ENCODE measurements at regions not wholly inside any gene's neighbourhood (a gene's known extent, or its start where the extent isn't known, plus 50 kb on each side); places are given as distances from the start of the nearest gene placed in this dataset.

DNA sequence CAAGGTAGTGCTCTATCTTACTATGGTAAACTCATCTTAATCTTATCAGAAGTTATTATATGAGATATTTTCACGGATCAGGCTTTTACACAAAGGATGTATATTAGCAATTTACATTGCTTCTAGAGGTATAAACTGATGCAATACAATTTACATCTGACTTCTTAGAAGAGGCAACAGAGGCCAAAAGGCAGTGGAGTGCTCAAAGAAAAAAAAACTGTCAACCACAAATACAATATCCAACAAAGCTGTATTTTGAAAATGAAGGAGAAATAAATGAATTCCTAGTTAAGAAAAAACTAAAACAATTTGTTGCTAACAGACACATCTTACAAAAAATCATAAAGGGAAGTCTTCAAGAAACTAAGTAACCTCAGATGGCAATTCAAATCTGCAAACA, 1031.5 kb upstream of the CNTNAP5 start:
- Histone ChIP-seq H2BK12ac (ENCODE audit: low read depth, low read length) (no peak overlapping the region), H2BK5ac (ENCODE audit: low read depth, low read length) (no peak overlapping the region), H2BK20ac (ENCODE audit: low read length) (no peak overlapping the region), H3K4me3 (ENCODE audit: extremely low read depth in 1 of 4, insufficient read depth in 2 of 4, low read depth in 3 of 4, low read length in 4 of 4) (no peak overlapping the region), H4K8ac (ENCODE audit: extremely low read depth, insufficient read depth, low read length) (no peak overlapping the region), H3K23ac (ENCODE audit: insufficient read length) (no peak overlapping the region), H3K23me2 (ENCODE audit: low read depth, low read length) (no peaks in the 10 kb centered on the region), H4K5ac (ENCODE audit: insufficient read length, low read depth, low read length) (no peak overlapping the region), H3K18ac (ENCODE audit: extremely low read depth, low read length) (no peak overlapping the region), H3K4me1 (replicated peaks in 1 of 4; ENCODE audit: control insufficient read depth in 3 of 4, insufficient read depth in 4 of 4, low read length in 3 of 4) (no peaks in the 10 kb centered on the region), H2BK15ac (ENCODE audit: low read length) (no peak overlapping the region), H2BK120ac (replicated peaks; ENCODE audit: low read depth, low read length) (no peak overlapping the region), H3K4me2 (ENCODE audit: insufficient read depth in 1 of 2, low read depth in 2 of 2, low read length in 2 of 2) (no peak overlapping the region), H4K91ac (replicated peaks; ENCODE audit: insufficient read length, low read length) (no peak overlapping the region), H3K79me1 (ENCODE audit: low read depth, low read length) (no peaks in the 10 kb centered on the region), H2AFZ (ENCODE audit: low read length) (no peak overlapping the region), H3K9me3 (ENCODE audit: insufficient read depth in 2 of 2, low read depth in 1 of 2, low read length in 1 of 2) (peaks cover 0 to 2% of the 10 kb centered on the region in 2 experiments; a peak in 1 of 4 replicates), H3K36me3 (ENCODE audit: control insufficient read depth in 2 of 4, insufficient read depth in 4 of 4, low read length in 3 of 4) (no peaks in the 10 kb centered on the region), H3K56ac (replicated peaks; ENCODE audit: insufficient read length, low read depth, low read length) (no peak overlapping the region), H3K14ac (ENCODE audit: insufficient read length) (no peak overlapping the region), H3K27ac (ENCODE audit: low read depth, low read length) (no peak overlapping the region), H3K27me3 (replicated peaks in 1 of 4; ENCODE audit: control insufficient read depth in 3 of 4, extremely low read depth in 1 of 4, insufficient read depth in 3 of 4, low read length in 3 of 4) (no peaks in the 10 kb centered on the region), H2AK5ac (ENCODE audit: low read depth, low read length) (no peak overlapping the region), H3K9ac (replicated peaks in 1 of 4; ENCODE audit: extremely low read depth in 1 of 4, low read depth in 3 of 4, low read length in 3 of 4) (no peak overlapping the region), H3K79me2 (ENCODE audit: control insufficient read depth in 1 of 2, insufficient read depth in 2 of 2, low read length in 2 of 2) (no peaks in the 10 kb centered on the region), H4K20me1 (replicated peaks in 1 of 2; ENCODE audit: control insufficient read depth in 1 of 2, insufficient read depth in 2 of 2, low read length in 2 of 2) (no peaks in the 10 kb centered on the region), H3K4ac (replicated peaks; ENCODE audit: insufficient read length, low read depth, low read length) (no peak overlapping the region)
- no peak for DNase-seq (ENCODE audit: low read depth in 1 of 2, low spot score in 2 of 2)
- CTCF ChIA-PET (ENCODE audit: partially characterized antibody): no interaction called here
- POLR2A ChIA-PET (ENCODE audit: partially characterized antibody): no interaction called here
- WGBS, 2 experiments (ENCODE audit: extremely low coverage in 1 of 2, insufficient coverage in 1 of 2, insufficient read length in 1 of 2, insufficient replicate concordance in 2 of 2, low coverage in 1 of 2, low lambda C conversion rate in 2 of 2, missing lambda C conversion rate in 1 of 2): 82% methylated on average over 1 of the region's 1 CpG; no CpG with 5 or more reads in 1 of the 2 experiments
- FAIRE-seq: no peak
- TF ChIP-seq MAFK (IDR thresholded peaks at IDR 0.05; ENCODE audit: low read depth, low read length): no peak
- TF ChIP-seq ZNF274 (IDR thresholded peaks at IDR 0.05; ENCODE audit: borderline replicate concordance, extremely low read depth, low read length): no peak
- TF ChIP-seq, protein P1, sequence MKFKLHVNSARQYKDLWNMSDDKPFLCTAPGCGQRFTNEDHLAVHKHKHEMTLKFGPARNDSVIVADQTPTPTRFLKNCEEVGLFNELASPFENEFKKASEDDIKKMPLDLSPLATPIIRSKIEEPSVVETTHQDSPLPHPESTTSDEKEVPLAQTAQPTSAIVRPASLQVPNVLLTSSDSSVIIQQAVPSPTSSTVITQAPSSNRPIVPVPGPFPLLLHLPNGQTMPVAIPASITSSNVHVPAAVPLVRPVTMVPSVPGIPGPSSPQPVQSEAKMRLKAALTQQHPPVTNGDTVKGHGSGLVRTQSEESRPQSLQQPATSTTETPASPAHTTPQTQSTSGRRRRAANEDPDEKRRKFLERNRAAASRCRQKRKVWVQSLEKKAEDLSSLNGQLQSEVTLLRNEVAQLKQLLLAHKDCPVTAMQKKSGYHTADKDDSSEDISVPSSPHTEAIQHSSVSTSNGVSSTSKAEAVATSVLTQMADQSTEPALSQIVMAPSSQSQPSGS (IDR thresholded peaks at IDR 0.05; ENCODE audit: low read length): no peak
- TF ChIP-seq CHD2 (IDR thresholded peaks at IDR 0.05; ENCODE audit: low read length): no peak
- TF ChIP-seq KDM1A (IDR thresholded peaks at IDR 0.05; ENCODE audit: borderline replicate concordance, low read length): no peak
- no peak for TF ChIP-seq RNF2 (IDR thresholded peaks at IDR 0.05; ENCODE audit: borderline replicate concordance, low read depth, low read length, missing control alignments, poor library complexity, severe bottlenecking)
- TF ChIP-seq SIN3A (conservative IDR thresholded peaks at IDR 0.05 in 1 of 2, IDR thresholded peaks at IDR 0.05 in 1 of 2; ENCODE audit: low read depth in 1 of 2, low read length in 2 of 2): no peak
- no peak for TF ChIP-seq CBX8 (IDR thresholded peaks at IDR 0.05; ENCODE audit: borderline replicate concordance, low read depth, low read length)
- TF ChIP-seq SUZ12 (IDR thresholded peaks at IDR 0.05; ENCODE audit: low read length): no peak
- TF ChIP-seq NRF1 (IDR thresholded peaks at IDR 0.05; ENCODE audit: low read depth, low read length): no peak
- no peak for TF ChIP-seq EZH2 (IDR thresholded peaks at IDR 0.05; ENCODE audit: low read depth, low read length, severe bottlenecking)
- no peak for TF ChIP-seq TAF1 (IDR thresholded peaks at IDR 0.05; ENCODE audit: low read depth, low read length)
- TF ChIP-seq FOSL1 (IDR thresholded peaks at IDR 0.05; ENCODE audit: insufficient read depth, low read depth, low read length): no peak
